HCT116 (cell line): ENCODE measurements at regions not wholly inside any gene's neighbourhood (a gene's known extent, or its start where the extent isn't known, plus 50 kb on each side); places are given as distances from the start of the nearest gene placed in this dataset.

Experiments
- ATAC-seq: fragments of 200-7000 bp; cut with Tn5 transposase; 2 replicates; pipeline ENCODE4 v1.9.1; 2020; ENCODE audit warnings: mild to moderate bottlenecking, moderate library complexity
- BruUV-seq: library from RNA; stranded (reverse); fragments of 400-500 nt; replicated peaks from 2 replicates; lab custom pipeline; 2021; lab: Mats Ljungman, UMichigan
- CTCF ChIA-PET: fragments of 300-600 bp; sonication (Branson Sonifier 250); formaldehyde crosslinking; loops from one replicate; lab custom pipeline; 2021; ENCODE audit warnings: antibody characterized with exemption; lab: Charles Lee
- POLR2A ChIA-PET: fragments of 300-600, 350-600 bp; sonication (Branson Sonifier 250); formaldehyde crosslinking; loops from one replicate; lab custom pipeline; 2021; ENCODE audit warnings: antibody characterized with exemption; lab: Charles Lee
- RAD21 ChIA-PET, 2 experiments: fragments of 300-600 bp; sonication (Branson Sonifier 250); formaldehyde crosslinking; loops; one replicate each; lab custom pipeline; 2023; ENCODE audit warnings: low total read pairs in 2 of 2; ENCODE audit not compliant: uncharacterized antibody in 2 of 2, unreplicated experiment in 2 of 2, low non-redundant PET in 1 of 2; lab: Charles Lee
- DNase-seq: peaks from one replicate; pipeline ENCODE4 v3.0.0-alpha.2; 2010; ENCODE audit warnings: low read depth, low spot score
- H2AFZ ChIP-seq: fragments of 200-600 bp; shearing (Covaris generic), sonication (generic); 2 replicates; pipeline ENCODE4 v1.6.1; 2017; ENCODE audit warnings: low read depth, mixed run types, mixed read lengths, antibody characterized with exemption, low read length; ENCODE audit not compliant: poor library complexity, severe bottlenecking
- H3K27ac ChIP-seq: 2 replicates; pipeline ENCODE4 v1.5.1; 2012; ENCODE audit warnings: low read depth, low read length
- H3K27me3 ChIP-seq: fragments of 200-600 bp; sonication (generic); 2 replicates; pipeline ENCODE4 v1.6.1; 2016; ENCODE audit warnings: mixed run types, low read length, mixed read lengths; ENCODE audit not compliant: insufficient read depth
- H3K36me3 ChIP-seq, 2 experiments: fragments of 200-500 bp in 1 of 2; fragments of 200-600 bp in 1 of 2; sonication (Bioruptor generic) in 1 of 2; sonication (generic) in 1 of 2; 2 replicates each; pipeline versions ENCODE4 v1.5.1 to v1.6.1; 2014 to 2016; ENCODE audit warnings: low read length in 2 of 2, inconsistent platforms in 1 of 2, mixed read lengths in 1 of 2, mixed run types in 1 of 2; ENCODE audit not compliant: insufficient read depth in 2 of 2, control insufficient read depth in 1 of 2
- H3K4me1 ChIP-seq, 2 experiments: fragments of 200-600 bp in 1 of 2; sonication (generic) in 1 of 2; 2 replicates each; pipeline versions ENCODE4 v1.5.1 to v1.6.1; 2012 to 2017; ENCODE audit warnings: low read length in 2 of 2, inconsistent platforms in 1 of 2, mild to moderate bottlenecking in 1 of 2, mixed read lengths in 1 of 2, mixed run types in 1 of 2, moderate library complexity in 1 of 2; ENCODE audit not compliant: insufficient read depth in 2 of 2, control insufficient read depth in 1 of 2
- H3K4me2 ChIP-seq: fragments of 200-600 bp; sonication (generic); 2 replicates; pipeline ENCODE4 v1.6.1; 2017; ENCODE audit warnings: mixed run types, low read length, mixed read lengths
- H3K4me3 ChIP-seq, 2 experiments: fragments of 200-600 bp in 1 of 2; sonication (generic) in 1 of 2; replicated peaks in 1 of 2; 2 replicates each; pipeline ENCODE4 v1.5.1; 2011 to 2016; ENCODE audit warnings: low read length in 2 of 2, control low read depth in 1 of 2, low read depth in 1 of 2, mild to moderate bottlenecking in 1 of 2, mixed read lengths in 1 of 2, mixed run types in 1 of 2
- H3K79me2 ChIP-seq: fragments of 200-600 bp; sonication (generic); 2 replicates; pipeline ENCODE4 v1.6.1; 2017; ENCODE audit warnings: mild to moderate bottlenecking, mixed run types, low read length, moderate library complexity, mixed read lengths; ENCODE audit not compliant: insufficient read depth
- H3K9ac ChIP-seq: fragments of 200-600 bp; sonication (generic); 2 replicates; pipeline ENCODE4 v1.6.1; 2016; ENCODE audit warnings: low read length, mixed read lengths
- H3K9me2 ChIP-seq: fragments of 200-600 bp; sonication (generic), shearing (Covaris generic); 2 replicates; pipeline ENCODE4 v1.6.1; 2017; ENCODE audit warnings: mixed run types, mild to moderate bottlenecking, moderate library complexity; ENCODE audit not compliant: insufficient read depth
- H3K9me3 ChIP-seq, 2 experiments: fragments of 200-500 bp in 1 of 2; fragments of 200-600 bp in 1 of 2; sonication (Bioruptor generic) in 1 of 2; sonication (generic) in 1 of 2; 2 replicates each; pipeline ENCODE4 v1.6.1; 2014 to 2017; ENCODE audit warnings: low read length in 2 of 2, mixed read lengths in 2 of 2, inconsistent platforms in 1 of 2, low read depth in 1 of 2, mild to moderate bottlenecking in 1 of 2, mixed run types in 1 of 2, moderate library complexity in 1 of 2; ENCODE audit not compliant: control insufficient read depth in 1 of 2, insufficient read depth in 1 of 2
- H4K20me1 ChIP-seq: fragments of 200-600 bp; sonication (generic), shearing (Covaris generic); 2 replicates; pipeline ENCODE4 v1.6.1; 2017; ENCODE audit warnings: mixed run types, mild to moderate bottlenecking, moderate library complexity; ENCODE audit not compliant: insufficient read depth
- ATF3 ChIP-seq: IDR thresholded peaks from 2 replicates; pipeline ENCODE4 v1.6.1; 2012
- CBX3 ChIP-seq: IDR thresholded peaks from 2 replicates; pipeline ENCODE4 v1.6.1; 2012; ENCODE audit warnings: low read depth
- CEBPB ChIP-seq: IDR thresholded peaks from 2 replicates; pipeline ENCODE4 v1.6.1; 2012; ENCODE audit warnings: low read depth
- CTCF ChIP-seq, 3 experiments: fragments of 200-600 bp in 1 of 3; sonication (generic) in 1 of 3; IDR thresholded peaks in 2 of 3; conservative IDR thresholded peaks in 1 of 3; 2 replicates each; pipeline ENCODE4 v1.5.1; 2012 to 2017; ENCODE audit warnings: low read depth in 2 of 3, low read length in 2 of 3, antibody characterized with exemption in 1 of 3, borderline replicate concordance in 1 of 3, control low read depth in 1 of 3, mild to moderate bottlenecking in 1 of 3, mixed read lengths in 1 of 3, mixed run types in 1 of 3, moderate library complexity in 1 of 3; ENCODE audit not compliant: insufficient read depth in 1 of 3
- EGR1 ChIP-seq: IDR thresholded peaks from 2 replicates; pipeline ENCODE4 v1.6.1; 2012; ENCODE audit warnings: low read depth
- ELF1 ChIP-seq: IDR thresholded peaks from 2 replicates; pipeline ENCODE4 v1.6.1; 2012; ENCODE audit warnings: low read depth, borderline replicate concordance
- EZH2 ChIP-seq: fragments of 200-600 bp; sonication (generic); IDR thresholded peaks from 2 replicates; pipeline ENCODE4 v1.6.1; 2017; ENCODE audit warnings: antibody characterized with exemption, mixed run types
- EZH2phosphoT487 ChIP-seq: fragments of 200-600 bp; IDR thresholded peaks from 2 replicates; pipeline ENCODE4 v1.6.1; 2018; ENCODE audit warnings: antibody characterized with exemption, borderline replicate concordance
- JUND ChIP-seq: IDR thresholded peaks from 2 replicates; pipeline ENCODE4 v1.6.1; 2012
- POLR2A ChIP-seq: IDR thresholded peaks from 2 replicates; pipeline ENCODE4 v1.7.0; 2011; ENCODE audit warnings: borderline replicate concordance; ENCODE audit not compliant: insufficient read depth, insufficient read length; ENCODE audit errors: extremely low read depth
- POLR2AphosphoS5 ChIP-seq: IDR thresholded peaks from 2 replicates; pipeline ENCODE4 v1.6.1; 2011; ENCODE audit warnings: mild to moderate bottlenecking, low read depth, low read length, moderate library complexity
- RAD21 ChIP-seq: IDR thresholded peaks from 2 replicates; pipeline ENCODE4 v1.6.1; 2012; ENCODE audit warnings: low read depth, mild to moderate bottlenecking
- REST ChIP-seq: IDR thresholded peaks from 2 replicates; pipeline ENCODE4 v1.6.1; 2012; ENCODE audit warnings: low read depth
- SIN3A ChIP-seq: IDR thresholded peaks from 2 replicates; pipeline ENCODE4 v1.6.1; 2012; ENCODE audit warnings: low read depth
- SP1 ChIP-seq: IDR thresholded peaks from 2 replicates; pipeline ENCODE4 v1.6.1; 2012; ENCODE audit warnings: low read depth
- SRF ChIP-seq: IDR thresholded peaks from 2 replicates; pipeline ENCODE4 v1.6.1; 2012; ENCODE audit warnings: low read depth
- TCF7L2 ChIP-seq: IDR thresholded peaks from 2 replicates; pipeline ENCODE4 v1.7.0; 2011; ENCODE audit warnings: borderline replicate concordance, inconsistent platforms; ENCODE audit not compliant: insufficient read depth, insufficient read length; ENCODE audit errors: extremely low read depth
- YY1 ChIP-seq: IDR thresholded peaks from 2 replicates; pipeline ENCODE4 v1.6.1; 2011; ENCODE audit warnings: low read length, low read depth, moderate library complexity, mild to moderate bottlenecking; ENCODE audit not compliant: insufficient replicate concordance; ENCODE audit errors: extremely low read depth
- ZBTB33 ChIP-seq: IDR thresholded peaks from 2 replicates; pipeline ENCODE4 v1.6.1; 2011; ENCODE audit warnings: mild to moderate bottlenecking, low read length, moderate library complexity; ENCODE audit not compliant: insufficient replicate concordance; ENCODE audit errors: extremely low read depth
- ZFX ChIP-seq: fragments of 450-650 bp; IDR thresholded peaks from 2 replicates; pipeline ENCODE4 v1.6.1; 2017
- ZNF274 ChIP-seq: fragments of 200-500 bp; sonication (Bioruptor generic); IDR thresholded peaks from 2 replicates; pipeline ENCODE4 v1.6.1; 2014; ENCODE audit warnings: mild to moderate bottlenecking, low read depth, low read length, inconsistent platforms
- intact Hi-C: fragments of 100-400 bp; cut with micrococcal nuclease; formaldehyde crosslinking; loops from 2 replicates; pipeline ENCODE4 v1.10.0; 2022

GRCh38 chr2:215619989-215620388, 184.1 kb upstream of the FN1 start:
- no peaks in the 10 kb centered on the region for H3K9me2 ChIP-seq
- DNase-seq (peak; percentile 35), ATAC-seq (peak; percentile 75)
- intact Hi-C loops: no loop called here
- no peaks in the 10 kb centered on the region for H3K27me3 ChIP-seq
- no peaks in the 10 kb centered on the region for H3K36me3 ChIP-seq
- no peaks in the 10 kb centered on the region for H3K79me2 ChIP-seq
- H3K4me3 ChIP-seq: peak overlapping the region in 1 of 2 experiments; percentile 24; a peak in 2 of 4 replicates
- H3K9me3 ChIP-seq: no peaks in the 10 kb centered on the region
- ChIA-PET POLR2A (no interaction called here), CTCF (interaction anchor here (0.5 kb wide), 1 partner anchor 11 kb away, joined by 3 read pairs; no protein-coding TSS in a partner anchor), RAD21 (no interaction called here)
- BruUV-seq: no TSS peak
- no peak overlapping the region for H3K9ac ChIP-seq
- H3K4me2 ChIP-seq: peak overlapping the region; percentile 67
- peak overlapping the region; percentile 81 for H2AFZ ChIP-seq
- H4K20me1 ChIP-seq: no peaks in the 10 kb centered on the region
- H3K4me1 ChIP-seq: peaks cover 21 to 24% of the 10 kb centered on the region in 2 experiments
- H3K27ac ChIP-seq: peak overlapping the region; percentile 30; the same call in 1 of the 2 replicates
- TF ChIP-seq ZNF274 (no peak), ELF1 (no peak), SP1 (peak; percentile 67), CEBPB (peak; percentile 100), CBX3 (peak; percentile 89), EZH2phosphoT487 (no peak), ATF3 (no peak), ZBTB33 (no peak), EZH2 (no peak), CTCF (IDR thresholded peaks at IDR 0.05 in 2 of 3, conservative IDR thresholded peaks at IDR 0.05 in 1 of 3; ENCODE audit: borderline replicate concordance in 1 of 3, insufficient read depth in 1 of 3, low read depth in 2 of 3, low read length in 2 of 3) (no peak), REST (no peak), ZFX (no peak), TCF7L2 (peak; percentile 37), RAD21 (no peak), YY1 (peak; percentile 56), SRF (peak; percentile 44; the same call in 1 of the 2 replicates), JUND (no peak), POLR2AphosphoS5 (peak; percentile 43), EGR1 (no peak), SIN3A (no peak; the same call in 1 of the 2 replicates), POLR2A (no peak)
